NCI-H1092 treated with DMSO at 0.1 percent for 48 hours (cell line): ENCODE measurements at regions not wholly inside any gene's neighbourhood (a gene's known extent, or its start where the extent isn't known, plus 50 kb on each side); places are given as distances from the start of the nearest gene placed in this dataset.
"Not testable (repeated sequence)": the region's sequence is repeated elsewhere in the genome, so short reads cannot be mapped to it uniquely, and the experiment has no call there.

Experiments
- DNase-seq: peaks from one replicate; lab custom pipeline; 2025; lab: John Stamatoyannopoulos, UW

GRCh38 chr6:3672339-3672738 is 79.2 kb downstream of the PXDC1 start:
- DNase-seq = not testable (repeated sequence)

- DNase-seq = no peak
Observed at GRCh38 chr6:3671382-3671781, 80.1 kb downstream of the PXDC1 start.

GRCh38 chr6:3670356-3670755 is 81.2 kb downstream of the PXDC1 start:
- DNase-seq = no peak

- no peak for DNase-seq
Observed at GRCh38 chr6:3669916-3670315, 81.6 kb downstream of the PXDC1 start.

- no peak for DNase-seq
Observed at GRCh38 chr6:3665608-3666007, 85.9 kb downstream of the PXDC1 start.

GRCh38 chr6:3664625-3665041 is 86.9 kb downstream of the PXDC1 start:
- no peak for DNase-seq

GRCh38 chr6:3663811-3664210 is 87.7 kb downstream of the PXDC1 start:
- DNase-seq = no peak

GRCh38 chr6:3663081-3663480 is 88.4 kb downstream of the PXDC1 start:
- DNase-seq = no peak

- DNase-seq = no peak
Observed at GRCh38 chr6:3661390-3661789, 90.1 kb downstream of the PXDC1 start.

- DNase-seq = no peak
Observed at GRCh38 chr6:3660473-3660872, 91.0 kb downstream of the PXDC1 start.

GRCh38 chr6:3659748-3660147 is 91.8 kb downstream of the PXDC1 start:
- DNase-seq = no peak

GRCh38 chr6:3656076-3656475 is 95.4 kb downstream of the PXDC1 start:
- no peak for DNase-seq

- DNase-seq = no peak
Observed at GRCh38 chr6:3654898-3655297, 96.6 kb downstream of the PXDC1 start.

- DNase-seq = no peak
Observed at GRCh38 chr6:3654436-3654835, 97.1 kb downstream of the PXDC1 start.

- no peak for DNase-seq
Observed at GRCh38 chr6:3653528-3654070, 97.9 kb downstream of the PXDC1 start.

GRCh38 chr6:3651698-3652229 is 99.7 kb downstream of the PXDC1 start:
- no peak for DNase-seq

GRCh38 chr6:3650959-3651697 is 100.4 kb downstream of the PXDC1 start:
- DNase-seq = no peak

- DNase-seq = no peak
Observed at GRCh38 chr6:3650076-3650958, 101.2 kb downstream of the PXDC1 start.

GRCh38 chr6:3648724-3649123 is 102.8 kb downstream of the PXDC1 start:
- no peak for DNase-seq

GRCh38 chr6:3646616-3647362 is 104.7 kb downstream of the PXDC1 start:
- DNase-seq = no peak

- DNase-seq = no peak
Observed at GRCh38 chr6:3644739-3645012, 106.8 kb downstream of the PXDC1 start.
